CD4-positive, alpha-beta memory T cell (primary cell): ENCODE measurements at regions not wholly inside any gene's neighbourhood (a gene's known extent, or its start where the extent isn't known, plus 50 kb on each side); places are given as distances from the start of the nearest gene placed in this dataset.

Experiments
- CTCF ChIA-PET: fragments of 350-600 bp; sonication (Branson Sonifier 250); formaldehyde crosslinking; loops from one replicate; lab custom pipeline; 2021; ENCODE audit warnings: inconsistent platforms; ENCODE audit not compliant: partially characterized antibody; lab: Charles Lee
- POLR2A ChIA-PET: fragments of 350-600 bp; sonication (Branson Sonifier 250); formaldehyde crosslinking; loops from one replicate; lab custom pipeline; 2021; ENCODE audit not compliant: partially characterized antibody; lab: Charles Lee
- DNase-seq, 5 donors: peaks; one replicate each; pipeline versions ENCODE4 v3.0.0 to v3.0.0-alpha.2; 2020 to 2022; ENCODE audit warnings: mixed read lengths in 1 of 5
- H3K27ac ChIP-seq: one replicate; pipeline ENCODE4 v1.7.0; 2013; ENCODE audit warnings: low read depth, low read length
- H3K27me3 ChIP-seq: 2 replicates; pipeline ENCODE4 v1.7.0; 2013; ENCODE audit warnings: mild to moderate bottlenecking, low read length, moderate library complexity; ENCODE audit not compliant: insufficient read depth
- H3K36me3 ChIP-seq: 2 replicates; pipeline ENCODE4 v1.7.0; 2013; ENCODE audit warnings: mild to moderate bottlenecking, low read length, moderate library complexity; ENCODE audit not compliant: insufficient read depth
- H3K4me1 ChIP-seq: 2 replicates; pipeline ENCODE4 v1.7.0; 2013; ENCODE audit warnings: mild to moderate bottlenecking, low read length, moderate library complexity; ENCODE audit not compliant: insufficient read depth
- H3K4me3 ChIP-seq, 2 donors: one replicate each; pipeline ENCODE4 v1.7.0; 2013; ENCODE audit warnings: low read length in 2 of 2, mild to moderate bottlenecking in 1 of 2
- H3K9me3 ChIP-seq, 2 donors: one replicate each; pipeline ENCODE4 v1.7.0; 2013; ENCODE audit warnings: low read length in 2 of 2, control low read depth in 1 of 2; ENCODE audit not compliant: control insufficient read depth in 1 of 2
- H3K27ac Mint-ChIP-seq, 7 donors: one replicate each; pipeline ENCODE4 v1.8.0; 2020 to 2021; ENCODE audit warnings: mixed read lengths in 7 of 7, mild to moderate bottlenecking in 6 of 7, inconsistent platforms in 3 of 7, moderate library complexity in 3 of 7
- H3K27me3 Mint-ChIP-seq, 2 donors: one replicate each; pipeline ENCODE4 v1.8.0; 2020 to 2021; ENCODE audit warnings: mixed read lengths in 2 of 2
- H3K36me3 Mint-ChIP-seq, 2 donors: one replicate each; pipeline ENCODE4 v1.8.0; 2020 to 2021; ENCODE audit warnings: mixed read lengths in 2 of 2, inconsistent platforms in 1 of 2, mild to moderate bottlenecking in 1 of 2
- H3K4me1 Mint-ChIP-seq, 4 donors: one replicate each; pipeline ENCODE4 v1.8.0; 2020 to 2021; ENCODE audit warnings: mixed read lengths in 4 of 4, mild to moderate bottlenecking in 1 of 4
- H3K4me3 Mint-ChIP-seq, 8 donors: one replicate each; pipeline ENCODE4 v1.8.0; 2020 to 2021; ENCODE audit warnings: mixed read lengths in 8 of 8, mild to moderate bottlenecking in 7 of 8, moderate library complexity in 6 of 8, inconsistent platforms in 3 of 8
- H3K9me3 Mint-ChIP-seq, 8 donors: one replicate each; pipeline ENCODE4 v1.8.0; 2020 to 2021; ENCODE audit warnings: mixed read lengths in 8 of 8, mild to moderate bottlenecking in 5 of 8, inconsistent platforms in 3 of 8, moderate library complexity in 1 of 8
- intact Hi-C: fragments of 100-400 bp; cut with micrococcal nuclease; formaldehyde crosslinking; loops from one replicate; pipeline ENCODE4 v1.15.1; 2023

DNA sequence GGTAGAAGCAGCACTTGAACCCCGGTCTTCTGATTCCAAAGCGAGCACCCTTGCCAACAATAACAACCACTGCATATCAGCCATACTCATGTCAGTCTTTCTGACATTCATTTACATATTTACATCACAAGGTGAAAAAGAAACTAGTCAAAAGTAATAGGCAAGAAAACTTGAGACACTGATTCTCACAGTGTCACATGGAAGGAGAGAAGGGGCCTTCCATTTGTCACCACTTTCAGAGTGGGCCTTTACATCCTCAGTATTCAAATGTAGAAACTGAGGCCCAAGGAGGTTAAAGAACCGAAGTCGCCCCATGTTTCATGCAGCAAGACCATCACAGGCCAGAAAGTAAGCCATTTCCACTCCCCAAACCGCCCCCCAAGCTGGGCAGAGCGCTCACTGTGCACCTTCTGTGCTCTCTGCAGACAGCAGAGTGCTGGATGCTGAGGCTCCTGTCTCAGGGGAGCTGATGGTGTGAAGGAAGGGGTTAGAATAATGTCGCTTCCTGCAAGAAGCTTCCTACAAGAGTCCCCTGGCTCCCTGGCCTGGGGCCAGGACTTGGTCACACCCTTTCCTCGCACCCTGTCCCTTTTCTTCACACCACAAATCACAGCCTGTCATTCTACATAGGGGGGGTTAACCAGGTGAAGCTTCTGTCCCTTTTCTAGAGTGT lies 260.1 kb downstream of the UACA start:
- H3K4me1 ChIP-seq: peaks cover 50% of the 10 kb centered on the region

GRCh38 chr15:70502529-70502928 lies 260.8 kb downstream of the UACA start:
- Histone ChIP-seq H3K4me1 (peaks cover 45% of the 10 kb centered on the region), H3K36me3 (no peaks in the 10 kb centered on the region), H3K27me3 (no peaks in the 10 kb centered on the region), H3K27ac (no peak overlapping the region), H3K9me3 (no peaks in the 10 kb centered on the region), H3K4me3 (no peak overlapping the region)
- peaks cover 0 to 6% of the 10 kb centered on the region in 2 donors for H3K36me3 Mint-ChIP-seq
- intact Hi-C loops: no loop called here
- peaks cover 0 to 9% (median 0%) of the 10 kb centered on the region in 8 donors for H3K9me3 Mint-ChIP-seq
- ChIA-PET POLR2A (interaction anchor here (5.0 kb wide), 1 partner anchor 10 kb away, joined by 39 read pairs; no protein-coding TSS in a partner anchor), CTCF (interaction anchor here (1.0 to 4.7 kb wide), 2 partner anchors 10 to 36 kb away, joined by 3 to 26 read pairs; no protein-coding TSS in a partner anchor)
- peak overlapping the region in 2 of 7 donors; percentile 47 to 70 for H3K27ac Mint-ChIP-seq
- peak overlapping the region in 3 of 8 donors; percentile 45 to 76 (median 74) for H3K4me3 Mint-ChIP-seq
- DNase-seq: no peak
- no peaks in the 10 kb centered on the region for H3K27me3 Mint-ChIP-seq
- peaks cover 29 to 53% (median 38%) of the 10 kb centered on the region in 4 donors for H3K4me1 Mint-ChIP-seq

More for the DNA sequence above, 260.1 kb downstream of the UACA start:
- Histone ChIP-seq H3K36me3 (no peaks in the 10 kb centered on the region), H3K27ac (no peak overlapping the region), H3K4me3 (no peak overlapping the region), H3K27me3 (no peaks in the 10 kb centered on the region), H3K9me3 (no peaks in the 10 kb centered on the region)
- Mint-ChIP-seq H3K27ac (peak overlapping the region in 1 of 7 donors; percentile 70), H3K36me3 (peaks cover 0 to 6% of the 10 kb centered on the region in 2 donors), H3K9me3 (peaks cover 0 to 11% (median 0%) of the 10 kb centered on the region in 8 donors), H3K27me3 (no peaks in the 10 kb centered on the region), H3K4me1 (peaks cover 28 to 56% (median 40%) of the 10 kb centered on the region in 4 donors), H3K4me3 (peak overlapping the region in 7 of 8 donors; percentile 41 to 76 (median 69))
- POLR2A ChIA-PET: interaction anchor here (0.7 to 5.0 kb wide), 9 partner anchors 11 to 1041 kb away, joined by 3 to 39 read pairs (median 6); partner anchors contain the start of gene TLE3
- DNase-seq: no peak
- CTCF ChIA-PET: interaction anchor here (1.0 to 4.7 kb wide), 5 partner anchors 9 to 37 kb away, joined by 3 to 36 read pairs (median 17); no protein-coding TSS in a partner anchor
- intact Hi-C loops: no loop called here

DNA sequence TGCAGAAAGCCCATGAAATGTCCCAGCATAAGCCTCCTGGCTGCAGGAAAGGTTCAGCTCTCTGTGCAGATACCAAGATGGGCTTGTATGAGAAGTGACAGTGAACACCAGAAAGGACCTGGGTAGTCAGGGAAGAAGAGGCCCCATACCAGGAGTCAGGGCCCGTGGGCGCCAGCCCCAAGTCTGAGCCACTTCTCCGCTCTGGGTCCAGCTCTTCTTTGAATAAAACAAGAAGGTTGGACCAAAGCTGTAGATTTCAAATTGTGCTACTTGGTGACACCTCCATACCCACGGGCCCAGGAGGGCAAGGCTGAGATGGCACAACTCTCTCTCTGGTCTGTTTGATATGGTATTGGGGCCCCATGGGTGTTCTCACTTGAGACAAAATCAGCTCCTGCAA lies 261.5 kb downstream of the UACA start:
- ChIA-PET CTCF (interaction anchor here (0.7 to 4.7 kb wide), 3 partner anchors 10 to 40 kb away, joined by 3 to 26 read pairs (median 3); no protein-coding TSS in a partner anchor), POLR2A (interaction anchor here (5.0 kb wide), 1 partner anchor 9 kb away, joined by 39 read pairs; no protein-coding TSS in a partner anchor)
- H3K36me3 ChIP-seq: no peaks in the 10 kb centered on the region
- H3K9me3 ChIP-seq: no peaks in the 10 kb centered on the region
- no peak for DNase-seq
- no peak overlapping the region for H3K4me3 ChIP-seq
- H3K27ac ChIP-seq: no peak overlapping the region
- H3K4me3 Mint-ChIP-seq: peak overlapping the region in 1 of 8 donors; percentile 24
- peaks cover 31 to 57% (median 42%) of the 10 kb centered on the region in 4 donors for H3K4me1 Mint-ChIP-seq
- H3K27me3 Mint-ChIP-seq: no peaks in the 10 kb centered on the region
- H3K27ac Mint-ChIP-seq: peak overlapping the region in 1 of 7 donors; percentile 47
- H3K9me3 Mint-ChIP-seq: peaks cover 0 to 5% (median 0%) of the 10 kb centered on the region in 8 donors
- intact Hi-C loops: no loop called here
- H3K36me3 Mint-ChIP-seq: peaks cover 0 to 3% of the 10 kb centered on the region in 2 donors
- H3K4me1 ChIP-seq: peaks cover 45% of the 10 kb centered on the region
- no peaks in the 10 kb centered on the region for H3K27me3 ChIP-seq

DNA sequence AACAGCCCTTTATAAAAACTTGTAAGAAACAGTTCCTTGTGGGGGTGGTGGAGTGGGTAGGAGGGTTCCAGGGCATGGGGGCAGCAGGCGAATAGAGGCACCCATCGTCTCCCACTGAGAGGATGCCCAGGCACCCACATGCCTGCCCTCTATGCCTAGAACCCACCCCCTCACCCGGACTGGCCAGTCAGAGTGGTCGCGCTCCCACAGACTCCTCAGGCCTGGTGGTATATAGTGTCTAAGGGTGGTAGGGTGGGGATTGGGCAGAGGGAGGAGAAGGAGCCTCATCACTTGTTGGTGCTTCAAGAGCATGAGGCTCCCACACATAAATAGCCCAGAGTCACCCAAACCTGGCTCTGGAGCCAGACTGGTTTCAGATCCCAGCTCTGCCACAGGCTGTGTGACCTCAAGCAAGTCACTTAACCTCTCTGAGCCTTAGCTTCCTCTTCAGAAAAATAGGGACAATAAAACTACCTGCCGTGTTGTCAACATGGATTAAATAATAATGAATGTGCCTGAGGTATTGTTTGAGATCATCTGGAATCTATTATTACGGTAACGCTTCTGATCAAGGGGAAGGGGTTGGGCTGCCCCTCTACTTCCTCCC lies 262.1 kb downstream of the UACA start:
- Mint-ChIP-seq H3K36me3 (no peaks in the 10 kb centered on the region), H3K9me3 (no peaks in the 10 kb centered on the region), H3K4me1 (peaks cover 35 to 57% (median 45%) of the 10 kb centered on the region in 4 donors), H3K4me3 (no peak overlapping the region), H3K27me3 (no peaks in the 10 kb centered on the region), H3K27ac (no peak overlapping the region)
- Histone ChIP-seq H3K4me3 (no peak overlapping the region), H3K27ac (no peak overlapping the region), H3K27me3 (no peaks in the 10 kb centered on the region), H3K36me3 (no peaks in the 10 kb centered on the region), H3K9me3 (no peaks in the 10 kb centered on the region), H3K4me1 (peaks cover 49% of the 10 kb centered on the region)
- POLR2A ChIA-PET: interaction anchor here (5.0 kb wide), 1 partner anchor 9 kb away, joined by 39 read pairs; no protein-coding TSS in a partner anchor
- intact Hi-C loops: no loop called here
- CTCF ChIA-PET: interaction anchor here (0.7 to 0.8 kb wide), 2 partner anchors 11 to 40 kb away, joined by 3 read pairs; no protein-coding TSS in a partner anchor
- DNase-seq: no peak

- no peaks in the 10 kb centered on the region for H3K9me3 ChIP-seq
- Mint-ChIP-seq H3K4me1 (peaks cover 38 to 59% (median 47%) of the 10 kb centered on the region in 4 donors), H3K36me3 (no peaks in the 10 kb centered on the region), H3K27ac (peak overlapping the region in 1 of 7 donors; percentile 38), H3K27me3 (no peaks in the 10 kb centered on the region), H3K9me3 (no peaks in the 10 kb centered on the region), H3K4me3 (no peak overlapping the region)
- peaks cover 48% of the 10 kb centered on the region for H3K4me1 ChIP-seq
- H3K27ac ChIP-seq: no peak overlapping the region
- intact Hi-C loops: no loop called here
- no peaks in the 10 kb centered on the region for H3K27me3 ChIP-seq
- CTCF ChIA-PET: interaction anchor here (1.1 to 2.7 kb wide), 5 partner anchors 10 to 651 kb away, joined by 3 to 20 read pairs (median 4); no protein-coding TSS in a partner anchor
- H3K36me3 ChIP-seq: no peaks in the 10 kb centered on the region
- no peak overlapping the region for H3K4me3 ChIP-seq
- POLR2A ChIA-PET: interaction anchor here (0.8 to 1.4 kb wide), 2 partner anchors 35 to 741 kb away, joined by 3 to 4 read pairs; no protein-coding TSS in a partner anchor
- no peak for DNase-seq
Measured at GRCh38 chr15:70499791-70500190, 263.6 kb downstream of the UACA start.

DNA sequence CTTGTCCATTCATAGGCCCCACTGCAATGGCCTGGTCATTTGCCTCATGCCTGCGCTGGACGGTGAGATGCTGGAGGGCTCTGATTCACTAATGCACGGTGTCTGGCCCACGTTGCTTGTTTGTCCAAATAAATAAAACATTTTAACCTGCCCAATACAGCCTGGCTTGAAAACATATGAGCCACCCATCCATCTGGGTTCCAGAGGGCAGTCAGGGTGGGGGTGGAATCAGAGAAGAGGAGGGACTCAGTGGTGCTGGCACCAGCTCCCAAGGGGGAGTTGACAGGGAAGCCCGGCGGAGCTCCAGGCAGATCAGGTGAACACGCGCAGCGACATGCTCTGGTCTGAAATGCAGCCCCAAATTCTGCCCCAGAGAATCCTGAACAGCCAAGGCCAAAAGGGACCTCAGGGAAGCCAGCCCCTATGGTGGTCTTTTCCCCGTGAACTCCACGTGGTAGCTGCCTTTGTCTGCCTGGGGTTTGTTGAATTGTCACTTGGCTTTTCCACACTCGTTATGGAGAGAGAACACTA lies 265.2 kb downstream of the UACA start:
- Mint-ChIP-seq H3K4me1 (peaks cover 36 to 59% (median 47%) of the 10 kb centered on the region in 4 donors), H3K4me3 (no peak overlapping the region), H3K36me3 (no peaks in the 10 kb centered on the region), H3K9me3 (no peaks in the 10 kb centered on the region), H3K27me3 (no peaks in the 10 kb centered on the region), H3K27ac (no peak overlapping the region)
- H3K9me3 ChIP-seq: no peaks in the 10 kb centered on the region
- CTCF ChIA-PET: interaction anchor here (2.7 kb wide), 1 partner anchor 10 kb away, joined by 20 read pairs; no protein-coding TSS in a partner anchor
- DNase-seq: no peak
- H3K4me3 ChIP-seq: no peak overlapping the region
- no peaks in the 10 kb centered on the region for H3K27me3 ChIP-seq
- POLR2A ChIA-PET: no interaction called here
- no peak overlapping the region for H3K27ac ChIP-seq
- peaks cover 48% of the 10 kb centered on the region for H3K4me1 ChIP-seq
- intact Hi-C loops: no loop called here
- H3K36me3 ChIP-seq: no peaks in the 10 kb centered on the region
